ENCODE measurements at regions not wholly inside any gene's neighbourhood (a gene's known extent, or its start where the extent isn't known, plus 50 kb on each side); places are given as distances from the start of the nearest gene placed in this dataset.

- TF ChIP-seq CTCF (IDR thresholded peaks at IDR 0.05) = no peak
- no peak for TF ChIP-seq POLR2A (IDR thresholded peaks at IDR 0.05)
- no peak for TF ChIP-seq POLR2AphosphoS5 (IDR thresholded peaks at IDR 0.05; ENCODE audit: insufficient read depth in 1 of 2, low read depth in 1 of 2)
Observed at GRCh38 chr5:61953913-61954312, 352.1 kb upstream of the KIF2A start.

All from vagina (tissue), 2 donors.